Neural cell (in vitro differentiated cells): ENCODE measurements at regions not wholly inside any gene's neighbourhood (a gene's known extent, or its start where the extent isn't known, plus 50 kb on each side); places are given as distances from the start of the nearest gene placed in this dataset.

Experiments
- H2AFZ ChIP-seq: fragments of 200-600, 300-800 bp; sonication (generic), shearing (Covaris generic); 2 replicates; pipeline ENCODE4 v1.6.0; 2014; ENCODE audit warnings: low read depth, mild to moderate bottlenecking, antibody characterized with exemption, low read length, moderate library complexity
- H3F3A ChIP-seq: fragments of 200-600 bp; shearing (Covaris generic); 2 replicates; pipeline ENCODE4 v1.6.1; 2016; ENCODE audit warnings: mild to moderate bottlenecking, moderate library complexity, mixed read lengths, antibody characterized with exemption, low read length; ENCODE audit not compliant: insufficient read depth, poor library complexity, severe bottlenecking
- H3K27ac ChIP-seq: fragments of 200-600, 300-800 bp; sonication (generic), shearing (Covaris generic); 2 replicates; pipeline ENCODE4 v1.5.1; 2014; ENCODE audit warnings: mild to moderate bottlenecking, low read length, moderate library complexity
- H3K27me3 ChIP-seq: fragments of 300-800, 200-600 bp; sonication (generic), shearing (Covaris generic); 2 replicates; pipeline ENCODE4 v1.6.0; 2014; ENCODE audit warnings: mild to moderate bottlenecking, low read depth, low read length, moderate library complexity; ENCODE audit not compliant: insufficient read depth
- H3K36me3 ChIP-seq: fragments of 300-800, 200-600 bp; sonication (generic), shearing (Covaris generic); 2 replicates; pipeline ENCODE4 v1.5.1; 2014; ENCODE audit warnings: mild to moderate bottlenecking, antibody characterized with exemption, low read length, moderate library complexity; ENCODE audit not compliant: insufficient read depth
- H3K4me2 ChIP-seq: fragments of 300-800, 200-600 bp; sonication (generic), shearing (Covaris generic); 2 replicates; pipeline ENCODE4 v1.6.0; 2014; ENCODE audit warnings: mild to moderate bottlenecking, low read length
- H3K4me3 ChIP-seq: fragments of 300-800, 200-600 bp; sonication (generic), shearing (Covaris generic); 2 replicates; pipeline ENCODE4 v1.5.1; 2014; ENCODE audit warnings: mild to moderate bottlenecking, low read length, moderate library complexity
- H3K79me2 ChIP-seq: fragments of 200-600 bp; shearing (Covaris generic); replicated peaks from 2 replicates; pipeline ENCODE4 v1.6.0; 2014; ENCODE audit warnings: mild to moderate bottlenecking, low read length, moderate library complexity; ENCODE audit not compliant: insufficient read depth
- H3K9ac ChIP-seq: fragments of 300-800, 200-600 bp; sonication (generic), shearing (Covaris generic); 2 replicates; pipeline ENCODE4 v1.6.1; 2016; ENCODE audit warnings: mild to moderate bottlenecking, low read length, mixed read lengths
- H3K9me2 ChIP-seq: fragments of 200-600 bp; shearing (Covaris generic); 2 replicates; pipeline ENCODE4 v1.6.1; 2016; ENCODE audit warnings: mild to moderate bottlenecking, low read length, mixed read lengths; ENCODE audit not compliant: insufficient read depth
- H3K9me3 ChIP-seq: fragments of 200-600, 300-800 bp; sonication (generic), shearing (Covaris generic); 2 replicates; pipeline ENCODE4 v1.6.1; 2016; ENCODE audit warnings: mild to moderate bottlenecking, mixed run types, low read length, moderate library complexity, mixed read lengths
- H4K20me1 ChIP-seq: fragments of 200-600 bp; shearing (Covaris generic); 2 replicates; pipeline ENCODE4 v1.6.1; 2016; ENCODE audit warnings: mild to moderate bottlenecking, mixed run types; ENCODE audit not compliant: insufficient read depth
- CTCF ChIP-seq: fragments of 450-650 bp; IDR thresholded peaks from 2 replicates; pipeline ENCODE4 v1.5.1; 2014; ENCODE audit warnings: antibody characterized with exemption, mild to moderate bottlenecking, moderate library complexity; ENCODE audit not compliant: poor library complexity, severe bottlenecking
- EP300 ChIP-seq: fragments of 450-650 bp; conservative IDR thresholded peaks from 2 replicates; pipeline ENCODE4 v1.6.1; 2014; ENCODE audit warnings: antibody characterized with exemption, mild to moderate bottlenecking, moderate library complexity; ENCODE audit not compliant: poor library complexity, severe bottlenecking
- EZH2 ChIP-seq: fragments of 200-600, 300-800 bp; shearing (Covaris generic), sonication (generic); IDR thresholded peaks from 2 replicates; pipeline ENCODE4 v1.6.1; 2014; ENCODE audit warnings: antibody characterized with exemption, low read length, borderline replicate concordance, mild to moderate bottlenecking; ENCODE audit not compliant: insufficient read depth, poor library complexity, severe bottlenecking
- MXI1 ChIP-seq: fragments of 450-650 bp; conservative IDR thresholded peaks from 2 replicates; pipeline ENCODE4 v1.6.1; 2014; ENCODE audit warnings: antibody characterized with exemption, mild to moderate bottlenecking; ENCODE audit not compliant: poor library complexity, severe bottlenecking
- POLR2AphosphoS5 ChIP-seq: IDR thresholded peaks from 2 replicates; pipeline ENCODE4 v1.6.1; 2012
- RAD21 ChIP-seq: fragments of 450-650 bp; conservative IDR thresholded peaks from 2 replicates; pipeline ENCODE4 v1.6.1; 2014; ENCODE audit warnings: antibody characterized with exemption, mild to moderate bottlenecking, moderate library complexity
- REST ChIP-seq: IDR thresholded peaks from 2 replicates; pipeline ENCODE4 v1.6.1; 2012; ENCODE audit warnings: borderline replicate concordance
- SMC3 ChIP-seq: fragments of 450-650 bp; conservative IDR thresholded peaks from 2 replicates; pipeline ENCODE4 v1.6.1; 2014; ENCODE audit warnings: antibody characterized with exemption, mild to moderate bottlenecking, moderate library complexity; ENCODE audit not compliant: poor library complexity
- TAF1 ChIP-seq: IDR thresholded peaks from 2 replicates; pipeline ENCODE4 v1.6.1; 2012; ENCODE audit warnings: low read depth

GRCh38 chr3:72232777-72233176, 447.8 kb upstream of the PROK2 start:
- TF ChIP-seq EP300 (no peak), RAD21 (no peak), REST (no peak), POLR2AphosphoS5 (no peak), MXI1 (no peak), SMC3 (no peak), TAF1 (no peak), CTCF (no peak), EZH2 (no peak)

GRCh38 chr3:72232331-72232730, 447.4 kb upstream of the PROK2 start:
- H3K27me3 ChIP-seq: no peaks in the 10 kb centered on the region
- H3K4me3 ChIP-seq: no peak overlapping the region
- no peaks in the 10 kb centered on the region for H3K9me3 ChIP-seq
- no peak overlapping the region for H3K4me2 ChIP-seq
- H3K9me2 ChIP-seq: no peaks in the 10 kb centered on the region
- H3K27ac ChIP-seq: no peak overlapping the region
- H3K9ac ChIP-seq: no peak overlapping the region
- no peaks in the 10 kb centered on the region for H3F3A ChIP-seq
- no peak overlapping the region for H2AFZ ChIP-seq
- no peaks in the 10 kb centered on the region for H4K20me1 ChIP-seq
- no peaks in the 10 kb centered on the region for H3K79me2 ChIP-seq
- no peak for TF ChIP-seq CTCF
- no peak for TF ChIP-seq EZH2
- no peak for TF ChIP-seq POLR2AphosphoS5
- TF ChIP-seq RAD21: no peak
- no peak for TF ChIP-seq TAF1
- no peaks in the 10 kb centered on the region for H3K36me3 ChIP-seq

More at GRCh38 chr3:72232777-72233176, 447.8 kb upstream of the PROK2 start:
- Histone ChIP-seq H3K9me2 (no peaks in the 10 kb centered on the region), H3F3A (no peaks in the 10 kb centered on the region), H3K36me3 (no peaks in the 10 kb centered on the region), H4K20me1 (no peaks in the 10 kb centered on the region), H3K4me3 (no peak overlapping the region), H2AFZ (no peak overlapping the region), H3K4me2 (no peak overlapping the region), H3K9me3 (no peaks in the 10 kb centered on the region), H3K79me2 (no peaks in the 10 kb centered on the region), H3K27me3 (no peaks in the 10 kb centered on the region), H3K9ac (no peak overlapping the region), H3K27ac (no peak overlapping the region)
